SU-DHL-6 (cell line): ENCODE measurements at regions not wholly inside any gene's neighbourhood (a gene's known extent, or its start where the extent isn't known, plus 50 kb on each side); places are given as distances from the start of the nearest gene placed in this dataset.

Source experiments
- H2AFZ ChIP-seq: fragments of 200-600 bp; sonication (generic); 2 replicates; pipeline ENCODE4 v1.6.1; 2014; ENCODE audit warnings: low read depth, mild to moderate bottlenecking, moderate library complexity, mixed read lengths, antibody characterized with exemption, low read length; ENCODE audit not compliant: severe bottlenecking
- H3F3A ChIP-seq: fragments of 200-600 bp; shearing (Covaris generic); 2 replicates; pipeline ENCODE4 v1.6.0; 2016; ENCODE audit warnings: antibody characterized with exemption, mild to moderate bottlenecking; ENCODE audit not compliant: insufficient read depth
- H3K27ac ChIP-seq: fragments of 200-600 bp; sonication (generic); 2 replicates; pipeline ENCODE4 v1.5.1; 2016; ENCODE audit warnings: low read depth, mild to moderate bottlenecking, low read length, moderate library complexity, mixed read lengths
- H3K27me3 ChIP-seq: fragments of 200-600 bp; sonication (generic), shearing (Covaris generic); 2 replicates; pipeline ENCODE4 v1.6.0; 2014; ENCODE audit warnings: mild to moderate bottlenecking, low read length
- H3K36me3 ChIP-seq: fragments of 200-600 bp; sonication (generic); 2 replicates; pipeline ENCODE4 v1.6.1; 2014; ENCODE audit warnings: mild to moderate bottlenecking, low read length, mixed read lengths
- H3K4me2 ChIP-seq: fragments of 300-600, 200-600 bp; shearing (Covaris generic), sonication (generic); 2 replicates; pipeline ENCODE4 v1.6.0; 2014; ENCODE audit warnings: low read length, low read depth, mild to moderate bottlenecking; ENCODE audit not compliant: poor library complexity, severe bottlenecking
- H3K4me3 ChIP-seq: fragments of 200-600 bp; sonication (generic); 2 replicates; pipeline ENCODE4 v1.5.1; 2014; ENCODE audit warnings: antibody characterized with exemption, low read length, mild to moderate bottlenecking, mixed read lengths; ENCODE audit not compliant: insufficient read depth, poor library complexity, severe bottlenecking
- H3K79me2 ChIP-seq: fragments of 200-600 bp; sonication (generic); 2 replicates; pipeline ENCODE4 v1.6.1; 2014; ENCODE audit warnings: mild to moderate bottlenecking, low read length, moderate library complexity; ENCODE audit not compliant: insufficient read depth
- H3K9ac ChIP-seq: fragments of 200-600 bp; sonication (generic); 2 replicates; pipeline ENCODE4 v1.7.0; 2014; ENCODE audit warnings: mild to moderate bottlenecking, low read length
- H3K9me2 ChIP-seq: fragments of 200-600 bp; sonication (generic); replicated peaks from 2 replicates; pipeline ENCODE4 v1.6.1; 2014; ENCODE audit warnings: low read length; ENCODE audit not compliant: insufficient read depth
- H3K9me3 ChIP-seq: fragments of 200-600 bp; sonication (generic); 2 replicates; pipeline ENCODE4 v1.6.1; 2014; ENCODE audit warnings: low read length, mixed read lengths; ENCODE audit not compliant: insufficient read depth
- H4K20me1 ChIP-seq: fragments of 200-600 bp; sonication (generic); 2 replicates; pipeline ENCODE4 v1.6.1; 2014; ENCODE audit warnings: low read depth, mild to moderate bottlenecking, antibody characterized with exemption, low read length, moderate library complexity, mixed read lengths
- EZH2phosphoT487 ChIP-seq: fragments of 200-600 bp; sonication (generic), shearing (Covaris generic); conservative IDR thresholded peaks from 2 replicates; pipeline ENCODE4 v1.6.1; 2018; ENCODE audit warnings: mild to moderate bottlenecking, antibody characterized with exemption, low read length, moderate library complexity, mixed read lengths
- TF ChIP-seq, protein P1 (sequence below): fragments of 200-600 bp; sonication (generic); IDR thresholded peaks from one replicate; pipeline ENCODE4 v1.5.1; 2017; ENCODE audit warnings: antibody characterized with exemption, mild to moderate bottlenecking, low read length, moderate library complexity; ENCODE audit not compliant: insufficient read depth, poor library complexity, severe bottlenecking

DNA sequence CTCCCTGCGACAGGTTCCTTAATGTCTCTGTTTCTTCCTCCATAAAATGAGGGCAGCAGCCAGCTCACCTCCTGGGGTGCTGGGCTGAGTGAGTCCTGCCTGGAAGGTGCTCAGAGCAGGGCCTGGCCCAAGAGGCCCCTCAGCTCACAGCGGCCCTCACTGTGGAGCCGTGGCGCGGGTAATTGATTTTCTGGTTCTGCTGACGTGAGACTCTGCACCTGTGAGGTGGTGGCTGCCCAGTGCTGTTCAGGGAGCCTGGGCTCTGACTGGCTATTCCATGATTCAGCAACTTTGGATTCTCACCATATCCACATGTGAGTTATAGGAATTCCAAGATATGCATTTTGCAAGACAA lies 266.6 kb downstream of the ADGRD1 start:
- Histone ChIP-seq H3K4me2 (no peak overlapping the region), H3K9ac (no peak overlapping the region), H2AFZ (no peak overlapping the region), H3K79me2 (no peaks in the 10 kb centered on the region), H4K20me1 (no peaks in the 10 kb centered on the region), H3K36me3 (no peaks in the 10 kb centered on the region), H3K9me2 (no peaks in the 10 kb centered on the region), H3K9me3 (no peaks in the 10 kb centered on the region), H3K4me3 (no peak overlapping the region), H3K27me3 (no peaks in the 10 kb centered on the region), H3K27ac (no peak overlapping the region), H3F3A (no peaks in the 10 kb centered on the region)
- no peak for TF ChIP-seq EZH2phosphoT487
- TF ChIP-seq, protein P1, sequence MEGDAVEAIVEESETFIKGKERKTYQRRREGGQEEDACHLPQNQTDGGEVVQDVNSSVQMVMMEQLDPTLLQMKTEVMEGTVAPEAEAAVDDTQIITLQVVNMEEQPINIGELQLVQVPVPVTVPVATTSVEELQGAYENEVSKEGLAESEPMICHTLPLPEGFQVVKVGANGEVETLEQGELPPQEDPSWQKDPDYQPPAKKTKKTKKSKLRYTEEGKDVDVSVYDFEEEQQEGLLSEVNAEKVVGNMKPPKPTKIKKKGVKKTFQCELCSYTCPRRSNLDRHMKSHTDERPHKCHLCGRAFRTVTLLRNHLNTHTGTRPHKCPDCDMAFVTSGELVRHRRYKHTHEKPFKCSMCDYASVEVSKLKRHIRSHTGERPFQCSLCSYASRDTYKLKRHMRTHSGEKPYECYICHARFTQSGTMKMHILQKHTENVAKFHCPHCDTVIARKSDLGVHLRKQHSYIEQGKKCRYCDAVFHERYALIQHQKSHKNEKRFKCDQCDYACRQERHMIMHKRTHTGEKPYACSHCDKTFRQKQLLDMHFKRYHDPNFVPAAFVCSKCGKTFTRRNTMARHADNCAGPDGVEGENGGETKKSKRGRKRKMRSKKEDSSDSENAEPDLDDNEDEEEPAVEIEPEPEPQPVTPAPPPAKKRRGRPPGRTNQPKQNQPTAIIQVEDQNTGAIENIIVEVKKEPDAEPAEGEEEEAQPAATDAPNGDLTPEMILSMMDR, result no peak

DNA sequence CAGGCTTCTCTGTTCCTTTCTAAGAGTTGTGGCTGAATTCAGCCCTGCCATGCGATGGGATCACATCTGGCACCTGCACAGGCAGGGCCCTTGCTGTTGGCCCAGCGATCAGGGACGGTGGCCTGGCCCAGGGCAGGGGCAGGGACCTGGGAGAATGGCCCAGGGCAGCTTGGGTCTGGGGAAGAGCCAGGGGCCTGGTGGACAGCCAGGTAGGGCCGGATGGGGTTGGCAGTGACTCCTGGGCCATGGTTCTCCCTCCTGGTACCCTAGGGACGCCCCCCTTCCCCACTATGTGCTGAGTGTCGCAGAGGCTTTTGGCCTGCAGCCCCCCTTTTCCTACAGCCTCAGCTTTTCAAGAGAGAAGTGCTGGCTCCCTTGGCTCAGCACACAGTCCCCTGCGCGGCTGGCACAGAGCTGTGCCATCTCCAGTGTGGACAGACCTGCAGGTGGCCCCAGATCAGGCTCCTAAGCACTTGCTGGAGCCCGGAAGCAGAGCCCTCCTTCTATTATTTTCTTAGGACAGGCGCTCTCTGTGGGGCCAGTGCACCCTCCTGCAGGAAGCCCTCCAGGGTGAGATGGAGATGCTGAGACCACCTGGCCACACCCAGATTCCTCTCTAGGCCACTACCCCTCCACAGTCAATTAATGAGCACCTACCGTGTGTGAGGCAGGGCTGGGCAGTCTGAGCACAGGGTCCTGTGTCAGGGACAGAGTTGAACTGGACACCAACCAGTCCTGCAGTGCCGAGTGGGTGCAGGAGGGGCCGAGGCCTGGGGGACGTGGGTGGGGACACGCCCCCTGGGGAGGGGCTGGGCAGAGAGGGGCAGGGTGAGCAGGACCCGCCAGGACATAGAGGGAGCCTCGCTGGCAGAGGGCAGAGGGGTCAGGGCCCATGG lies 267.6 kb downstream of the ADGRD1 start:
- H3K4me2 ChIP-seq, result no peak overlapping the region
- TF ChIP-seq, protein P1, result no peak
- TF ChIP-seq EZH2phosphoT487, result no peak
- H3K9me3 ChIP-seq, result no peaks in the 10 kb centered on the region
- H3K27me3 ChIP-seq, result no peaks in the 10 kb centered on the region
- no peak overlapping the region for H2AFZ ChIP-seq
- H3K4me3 ChIP-seq, result no peak overlapping the region
- H3K9ac ChIP-seq, result no peak overlapping the region
- no peaks in the 10 kb centered on the region for H3F3A ChIP-seq
- no peaks in the 10 kb centered on the region for H4K20me1 ChIP-seq
- H3K79me2 ChIP-seq, result no peaks in the 10 kb centered on the region
- no peaks in the 10 kb centered on the region for H3K9me2 ChIP-seq
- H3K36me3 ChIP-seq, result no peaks in the 10 kb centered on the region
- no peak overlapping the region for H3K27ac ChIP-seq

DNA sequence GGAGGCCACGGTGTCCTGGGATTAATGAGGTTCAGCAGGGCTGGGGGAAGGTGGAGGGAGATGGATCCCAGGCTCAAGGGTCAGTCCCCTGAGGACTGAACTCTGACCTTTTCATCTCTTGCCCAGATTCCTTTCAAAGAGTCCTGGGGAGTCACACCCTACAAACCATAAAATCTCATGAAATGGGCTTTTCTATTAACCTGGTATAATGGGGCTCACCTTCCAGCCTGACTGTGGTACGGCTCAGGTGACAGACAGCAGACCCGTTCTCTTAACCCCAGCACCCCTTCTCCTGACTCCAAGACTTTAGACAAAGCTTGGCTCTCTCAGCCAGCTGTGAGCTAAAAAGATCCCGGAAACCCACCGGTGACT lies 268.2 kb downstream of the ADGRD1 start:
- Histone ChIP-seq H3F3A (no peaks in the 10 kb centered on the region), H3K4me3 (no peak overlapping the region), H3K36me3 (no peaks in the 10 kb centered on the region), H4K20me1 (no peaks in the 10 kb centered on the region), H3K27ac (no peak overlapping the region), H3K9ac (no peak overlapping the region), H3K79me2 (no peaks in the 10 kb centered on the region), H3K9me3 (no peaks in the 10 kb centered on the region), H2AFZ (no peak overlapping the region), H3K9me2 (no peaks in the 10 kb centered on the region), H3K4me2 (no peak overlapping the region), H3K27me3 (no peaks in the 10 kb centered on the region)
- TF ChIP-seq, protein P1, result no peak
- no peak for TF ChIP-seq EZH2phosphoT487
